OCI-M2 (cell line): ENCODE measurements at regions not wholly inside any gene's neighbourhood (a gene's known extent, or its start where the extent isn't known, plus 50 kb on each side); places are given as distances from the start of the nearest gene placed in this dataset.
"Not testable (repeated sequence)": the region's sequence is repeated elsewhere in the genome, so short reads cannot be mapped to it uniquely, and the experiment has no call there.

Experiments used
- DNase-seq: peaks from one replicate; lab custom pipeline; 2025; ENCODE audit not compliant: unreplicated experiment; lab: John Stamatoyannopoulos, UW

DNA sequence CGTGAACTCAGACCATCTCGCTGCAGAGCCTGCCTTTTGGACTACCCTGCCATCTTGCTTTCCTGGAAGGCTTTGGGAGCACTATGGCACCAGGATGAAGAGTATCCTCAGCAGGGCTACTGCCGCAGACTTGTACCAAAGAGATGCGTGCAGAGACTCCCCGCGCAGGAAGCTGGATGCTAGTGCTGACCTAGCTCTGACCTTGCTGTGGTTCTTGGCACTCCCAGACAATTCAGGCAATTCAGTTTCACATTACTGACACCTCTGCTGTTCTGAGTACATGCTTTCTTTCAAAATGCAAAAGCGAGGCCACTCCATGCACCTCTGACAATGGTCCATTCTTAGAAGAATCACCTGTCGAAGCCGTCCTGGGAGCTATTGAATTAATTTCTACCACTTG is 251.5 kb upstream of the MEX3C start:
- no peak for DNase-seq

DNA sequence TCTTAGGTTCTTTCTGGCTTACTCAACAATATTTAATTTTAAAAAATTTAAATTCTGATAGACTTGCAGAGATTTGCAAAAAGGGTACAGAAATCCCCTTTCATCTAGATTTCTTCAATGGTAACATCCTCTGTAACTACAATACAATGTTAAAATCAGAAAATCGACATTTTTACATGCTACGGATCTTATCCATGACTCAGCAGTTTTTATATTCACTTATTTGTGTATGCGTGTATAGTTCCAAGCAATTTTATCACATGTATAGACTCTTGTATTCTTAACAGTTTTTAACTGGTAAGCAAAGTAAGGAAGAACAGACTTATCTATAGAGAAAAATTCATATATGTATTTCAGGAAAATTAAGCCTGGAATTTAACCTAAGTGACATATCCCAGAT is 256.1 kb upstream of the MEX3C start:
- DNase-seq, result no peak

DNA sequence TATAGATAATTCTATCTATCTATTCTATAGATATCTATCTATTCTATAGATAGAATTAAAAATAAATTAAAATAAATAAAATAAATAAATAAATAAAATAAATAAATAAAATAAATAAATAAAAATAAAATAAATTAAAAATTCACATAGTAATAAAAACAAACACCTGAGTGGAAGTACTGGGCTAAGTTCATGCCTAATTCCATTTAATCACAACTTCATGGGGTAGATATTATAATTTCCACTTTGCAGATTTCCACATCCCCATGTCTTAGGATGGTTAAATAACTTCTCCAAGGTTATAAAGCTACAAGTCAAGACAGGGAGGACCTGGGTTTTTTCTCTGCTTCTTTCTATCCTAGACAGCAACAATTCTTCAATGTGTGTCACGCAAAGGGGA is 261.4 kb upstream of the MEX3C start:
- DNase-seq, result no peak

DNA sequence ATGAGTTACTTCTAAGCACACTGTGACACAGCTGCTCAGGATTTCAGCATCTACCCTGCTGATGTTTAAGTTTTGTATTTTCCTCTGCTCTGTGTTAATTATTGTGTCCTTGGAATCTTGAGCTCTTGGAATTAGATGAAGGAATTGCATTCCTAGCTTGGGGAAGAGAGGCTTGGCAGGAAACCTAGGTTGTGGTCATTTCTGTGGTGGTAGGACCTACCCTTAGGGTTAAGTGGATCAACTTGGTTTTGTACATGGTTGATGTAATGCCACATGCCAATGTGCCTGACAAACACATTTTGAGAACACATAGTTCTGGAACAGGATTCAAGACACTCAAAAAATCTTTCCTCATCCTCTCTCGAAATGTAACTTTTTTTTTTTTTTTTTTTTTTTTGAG is 264.5 kb upstream of the MEX3C start:
- DNase-seq, result no peak

DNA sequence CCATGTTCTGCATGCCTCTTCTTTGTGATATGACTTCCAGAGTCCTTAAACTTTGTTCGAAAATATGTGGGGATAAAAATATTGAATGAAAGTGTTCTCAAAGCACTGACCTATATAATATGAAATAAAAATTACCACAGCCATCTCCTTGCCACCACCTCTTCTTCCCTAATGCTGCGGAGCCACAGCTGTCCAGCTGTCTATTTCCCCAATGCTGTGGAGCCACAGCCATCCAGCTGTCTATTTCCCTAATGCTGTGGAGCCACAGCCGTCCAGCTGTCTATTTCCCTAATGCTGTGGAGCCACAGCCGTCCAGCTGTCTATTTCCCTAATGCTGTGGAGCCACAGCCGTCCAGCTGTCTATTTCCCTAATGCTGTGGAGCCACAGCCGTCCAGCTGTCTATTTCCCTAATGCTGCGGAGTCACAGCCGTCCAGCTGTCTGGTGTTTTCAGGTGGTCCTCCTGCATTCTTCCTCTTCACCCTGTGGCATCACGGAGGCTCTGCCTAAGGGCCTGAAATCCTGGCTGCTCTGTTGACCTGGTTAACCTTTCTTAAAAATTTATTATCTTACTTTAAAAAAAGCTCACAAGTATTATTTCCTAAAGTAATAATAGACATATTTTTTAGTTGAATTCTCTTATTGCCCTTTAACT is 266.1 kb upstream of the MEX3C start:
- DNase-seq, result no peak

DNA sequence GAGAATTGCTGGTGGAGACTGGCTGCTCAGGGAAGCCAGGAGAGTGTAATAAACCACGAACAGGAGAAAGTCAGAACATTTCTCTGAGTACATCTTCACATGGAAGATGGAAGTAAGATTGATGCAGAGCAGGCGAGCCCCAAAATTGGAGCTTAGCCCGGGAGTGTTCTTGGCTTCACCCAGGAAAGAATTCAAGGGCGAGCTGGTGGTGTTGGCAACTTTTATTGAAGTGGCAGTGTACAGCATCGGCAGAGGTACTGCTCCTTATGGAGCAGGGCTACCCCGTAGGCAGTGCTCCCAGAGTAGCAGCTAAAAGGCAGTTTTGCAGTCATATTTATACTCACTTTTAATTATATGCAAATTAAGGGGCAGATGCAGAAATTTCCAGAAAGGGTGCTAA is 281.4 kb upstream of the MEX3C start:
- no peak for DNase-seq

DNA sequence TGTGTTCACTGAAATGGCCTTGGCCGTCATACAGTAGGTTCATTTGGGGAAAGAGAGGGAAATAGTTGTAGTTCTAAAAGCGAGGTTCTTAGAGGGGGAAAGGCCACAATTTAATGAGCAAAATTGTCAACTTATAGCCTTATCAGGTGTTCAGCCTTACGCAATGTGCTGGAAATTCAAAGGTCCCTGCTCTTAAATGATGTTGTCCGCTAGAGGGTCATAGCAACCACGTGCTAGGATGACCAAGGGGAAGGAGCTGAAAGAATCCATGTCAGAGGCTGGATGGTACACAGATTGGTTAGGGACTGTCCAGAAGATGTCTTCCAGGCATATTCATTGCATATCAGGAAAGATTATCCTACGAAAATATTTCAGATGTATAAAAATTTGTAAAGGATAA is 282.3 kb upstream of the MEX3C start:
- no peak for DNase-seq

DNA sequence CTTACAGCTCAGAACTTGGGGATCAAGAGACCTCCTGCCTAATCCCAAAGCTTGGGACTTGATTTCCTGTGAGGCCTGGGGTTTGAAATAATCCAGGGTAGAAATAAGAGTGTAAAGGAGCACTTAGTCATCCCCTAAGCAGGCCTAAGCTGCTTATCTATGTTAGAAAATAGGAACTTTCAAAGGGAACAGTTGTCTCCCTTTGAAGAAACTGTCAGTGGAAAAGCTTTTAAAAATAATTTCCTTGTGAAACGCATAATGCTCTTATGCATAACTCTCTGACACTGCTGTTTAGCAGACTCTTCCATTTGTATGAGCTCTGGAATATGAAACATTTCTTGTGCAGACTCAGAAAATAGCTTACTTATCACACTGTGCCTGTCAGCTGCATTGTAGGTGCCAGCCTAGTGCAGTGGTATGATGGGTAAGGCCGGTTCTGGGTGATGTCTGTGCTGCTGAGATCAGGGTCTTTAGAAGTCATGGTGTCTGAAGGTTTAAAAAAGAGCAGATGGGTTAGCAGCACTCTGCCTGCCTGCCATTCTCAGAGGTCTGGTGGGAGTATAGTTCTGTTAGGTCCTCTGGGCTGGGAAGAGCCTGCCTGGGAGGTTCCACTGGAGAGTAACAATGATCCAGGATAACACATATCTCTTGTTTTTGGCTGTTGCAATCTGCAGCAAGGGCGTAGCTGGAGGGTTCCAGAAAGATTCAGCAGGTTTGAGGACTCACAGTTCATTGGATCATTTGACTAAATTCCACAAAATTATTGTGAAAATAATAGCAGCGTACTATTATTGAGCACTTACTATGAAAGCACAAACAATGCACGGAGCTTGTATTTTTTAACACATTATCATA is 283.2 kb upstream of the MEX3C start:
- DNase-seq, result no peak

DNA sequence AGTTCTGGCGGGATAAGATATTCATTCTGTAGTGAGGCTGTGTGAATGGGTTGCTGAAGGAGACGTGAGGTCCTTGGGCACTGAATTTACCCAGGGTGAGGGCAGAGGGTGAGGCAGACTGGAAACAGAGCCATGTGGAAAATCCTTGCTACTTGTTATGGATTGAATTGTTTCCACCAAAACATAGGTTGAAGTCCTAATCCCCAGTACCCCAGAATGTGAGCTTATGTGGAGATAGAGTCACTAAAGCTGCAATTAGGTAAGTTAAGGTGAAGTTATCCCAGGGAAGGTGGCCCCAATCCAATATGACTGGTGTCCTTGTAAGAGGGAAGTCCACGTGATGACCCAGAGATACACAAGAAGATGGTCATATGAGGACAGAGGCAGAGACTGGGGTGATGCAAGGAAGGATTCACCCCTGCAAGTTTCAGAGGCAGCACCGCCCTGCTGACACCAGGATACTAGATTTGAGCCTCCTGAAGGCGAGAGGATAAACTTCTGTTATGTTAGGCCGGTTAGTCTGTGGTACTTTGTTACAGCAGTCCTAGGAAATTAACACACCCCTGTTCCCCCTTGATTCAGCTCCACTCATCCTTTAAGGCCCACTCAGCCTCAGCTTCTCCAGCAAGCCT is 289.4 kb upstream of the MEX3C start:
- DNase-seq, result no peak

DNA sequence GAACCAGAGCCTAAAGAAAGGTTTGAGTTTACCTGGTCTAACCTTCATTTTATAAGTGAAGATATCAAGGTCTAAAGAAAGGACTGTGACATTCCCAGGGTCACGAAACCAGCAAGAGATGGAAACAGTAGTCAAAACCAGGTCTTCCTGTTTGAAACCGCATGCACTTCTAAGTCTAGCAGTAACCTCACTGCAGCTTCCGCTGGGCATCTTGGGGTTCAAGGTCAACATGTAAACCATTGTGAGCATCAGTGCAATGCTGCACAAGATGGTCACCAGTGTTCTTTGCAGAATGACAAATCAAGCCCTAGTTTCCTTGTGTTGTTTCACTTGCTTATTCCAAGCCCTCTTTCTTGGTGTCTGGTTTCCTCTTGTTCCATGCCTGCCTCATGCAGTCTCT is 292.9 kb upstream of the MEX3C start:
- DNase-seq, result no peak

DNA sequence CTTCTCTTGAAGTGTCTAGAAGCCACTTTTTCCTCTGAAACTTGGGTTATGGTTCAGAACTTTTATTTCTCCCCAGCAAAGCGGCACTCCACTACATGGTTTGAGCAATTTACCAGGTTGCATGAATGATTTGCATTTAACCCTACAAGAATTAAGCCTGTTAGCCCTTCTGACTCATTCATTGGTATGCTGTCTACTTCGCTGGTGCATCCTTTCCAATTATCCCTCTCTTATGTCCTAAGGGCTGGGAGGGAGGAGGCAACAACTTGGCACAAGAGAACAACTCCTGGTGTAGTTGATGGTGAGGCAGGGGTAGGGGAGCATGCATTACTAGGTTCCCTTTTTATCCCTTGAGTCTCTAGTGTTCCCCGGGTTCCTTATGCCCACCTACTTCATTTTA is 293.4 kb upstream of the MEX3C start:
- no peak for DNase-seq

DNA sequence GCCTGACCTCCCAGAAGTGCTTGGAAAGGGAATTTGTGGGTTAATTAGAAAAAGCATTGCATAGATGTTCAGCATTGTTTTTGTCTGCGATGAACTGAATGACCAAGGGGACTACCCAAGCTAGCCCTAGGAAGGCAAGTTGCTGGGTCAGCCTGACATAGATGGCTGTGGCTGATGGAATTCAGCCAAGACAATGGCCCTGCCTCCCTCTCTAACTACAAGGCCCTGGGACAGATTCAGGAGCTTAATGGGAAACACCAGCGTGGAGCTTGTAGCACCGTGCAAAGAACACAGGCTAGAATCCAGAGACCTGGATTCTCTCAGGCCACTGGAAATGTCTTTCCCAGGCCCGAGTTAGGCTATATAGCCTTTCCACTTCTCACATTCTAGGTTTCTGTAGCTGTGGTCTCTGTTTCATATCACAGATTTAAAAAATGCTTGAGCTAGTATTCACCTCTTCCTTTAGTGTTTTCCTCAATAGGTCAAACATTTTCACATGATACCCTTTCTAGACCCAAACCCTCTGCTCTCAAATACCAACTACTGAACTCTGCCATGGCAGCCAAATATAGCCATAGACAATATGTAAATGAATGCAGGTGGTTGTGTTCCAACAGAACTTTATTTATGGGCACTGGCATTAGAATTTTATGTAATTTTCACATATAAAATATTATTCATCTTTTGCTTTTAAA is 294.3 kb upstream of the MEX3C start:
- DNase-seq, result no peak

DNA sequence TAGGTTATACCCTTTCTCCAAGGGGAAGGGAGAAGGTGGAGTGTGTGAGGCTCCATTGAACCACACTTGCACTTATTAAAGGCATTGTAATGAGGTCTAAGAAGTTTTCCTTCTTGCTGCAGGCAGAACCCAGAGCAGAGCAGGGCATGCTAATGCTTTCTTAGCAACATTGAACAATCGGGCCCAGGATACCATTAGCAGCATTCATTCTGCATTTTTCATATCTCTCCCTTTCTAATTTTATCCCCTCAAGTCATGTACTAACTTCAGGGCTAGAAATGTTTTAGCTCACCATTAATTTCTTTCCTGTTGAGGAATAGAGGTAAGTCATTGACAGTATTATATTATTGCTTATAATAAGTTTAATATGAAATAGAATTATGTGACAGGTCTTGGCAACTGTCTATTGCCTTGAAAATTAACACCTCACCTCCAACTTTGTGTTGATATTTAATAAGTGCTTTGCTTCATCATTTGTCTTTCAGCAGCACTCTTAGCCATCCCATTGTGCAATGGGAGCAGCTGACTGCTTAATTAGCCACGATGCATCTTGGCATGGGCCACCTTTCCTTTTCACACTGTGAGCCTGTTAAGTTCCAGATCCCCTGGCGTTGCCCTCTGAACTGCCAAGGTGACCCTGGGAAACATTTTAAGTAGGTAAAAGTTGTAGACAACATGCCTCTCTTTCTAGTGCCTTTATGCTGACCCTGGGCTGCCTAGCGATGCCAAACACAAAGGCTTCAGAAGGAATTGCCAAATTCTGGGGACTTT is 300.8 kb upstream of the MEX3C start:
- DNase-seq, result no peak

DNA sequence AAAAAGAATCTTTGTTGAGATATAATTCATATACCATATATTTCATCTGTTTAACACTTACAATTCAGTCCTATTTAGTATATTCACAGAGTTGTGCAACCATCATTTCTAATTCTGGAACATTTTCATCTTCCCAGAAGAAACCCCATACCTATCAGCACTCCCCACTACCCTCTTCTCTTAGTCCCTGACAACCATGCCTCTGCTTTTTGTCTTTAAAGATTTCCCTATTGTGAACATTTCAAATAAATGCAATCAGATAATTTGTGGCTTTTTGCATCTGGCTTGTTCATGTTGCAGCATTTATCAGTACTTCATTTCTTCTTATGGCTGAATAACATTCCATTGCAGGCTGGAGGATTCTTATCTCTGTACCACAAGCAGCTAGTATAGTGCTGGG is 305.9 kb upstream of the MEX3C start:
- DNase-seq, result no peak

DNA sequence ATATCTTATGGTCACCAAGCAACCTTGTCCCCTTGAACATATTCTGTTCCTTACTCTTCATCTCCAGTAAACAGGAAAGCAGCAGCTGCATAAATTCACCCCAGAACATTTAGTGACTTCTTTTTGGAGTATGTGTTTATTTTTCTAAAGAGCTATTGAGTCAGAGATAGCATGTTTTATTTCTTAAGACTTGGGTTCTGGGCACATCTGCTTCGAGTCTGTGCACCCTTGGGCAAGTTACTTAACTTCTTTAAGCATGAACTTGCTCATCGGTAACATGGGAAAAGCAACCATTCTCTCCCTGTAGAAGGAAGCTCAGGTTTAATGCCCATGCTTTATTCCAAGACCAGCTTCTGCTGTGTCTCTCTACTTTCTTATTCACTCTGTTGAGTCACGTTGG is 309.3 kb upstream of the MEX3C start:
- DNase-seq, result no peak

DNA sequence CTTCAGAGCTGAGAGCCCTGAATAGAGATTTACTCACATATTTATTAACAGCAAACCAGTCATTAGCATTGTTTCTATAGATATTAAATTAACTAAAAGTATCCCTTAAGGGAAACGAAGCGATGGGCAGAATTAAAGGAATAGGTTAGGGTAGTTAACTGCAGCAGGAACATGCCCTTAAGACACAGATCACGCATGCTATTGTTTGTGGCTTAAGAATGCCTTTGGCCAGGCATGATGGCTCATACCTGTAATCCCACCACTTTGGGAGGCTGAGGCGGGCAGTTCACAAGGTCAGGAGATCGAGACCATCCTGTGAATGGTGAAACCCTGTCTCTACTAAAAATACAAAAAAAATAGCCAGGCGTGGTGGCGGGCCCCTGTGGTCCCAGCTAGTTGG is 310.9 kb upstream of the MEX3C start:
- not testable (repeated sequence) for DNase-seq

DNA sequence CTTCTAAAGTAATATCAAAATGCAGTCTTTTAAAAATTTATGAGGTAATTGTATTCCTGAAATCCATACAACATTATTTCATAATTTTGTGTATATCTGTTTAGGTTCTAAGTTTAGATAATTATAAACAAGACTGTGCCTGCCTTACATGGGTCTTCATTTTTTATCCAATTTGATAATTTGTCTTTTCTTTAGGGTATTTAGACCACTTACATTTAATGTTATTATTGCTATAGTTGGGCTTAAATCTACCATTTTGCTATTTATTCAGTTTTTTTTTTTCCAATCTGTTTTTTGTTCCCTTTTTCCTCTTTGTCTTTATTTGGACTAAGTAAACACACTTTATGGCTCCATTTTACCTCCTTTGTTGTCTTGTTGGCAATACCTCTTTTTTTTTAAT is 312.5 kb upstream of the MEX3C start:
- DNase-seq, result no peak

DNA sequence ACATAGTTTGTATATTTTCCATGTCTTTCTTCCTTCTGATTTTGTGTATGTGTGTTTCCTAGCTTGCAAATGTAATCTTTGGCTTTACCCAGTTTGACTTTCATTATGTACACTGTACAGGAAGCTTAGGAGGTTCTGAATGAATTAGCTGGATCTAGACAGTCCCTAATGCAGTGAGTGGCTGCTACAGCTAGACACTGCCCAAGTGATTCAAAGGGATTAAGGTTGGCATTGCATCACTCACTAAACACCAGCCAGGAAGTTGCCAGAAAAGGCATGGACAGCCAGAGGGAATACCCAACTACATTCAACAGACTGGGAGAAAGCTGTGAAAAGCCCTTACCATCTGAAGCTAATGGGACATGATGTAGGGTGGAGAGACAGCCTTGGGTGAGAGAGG is 316.0 kb upstream of the MEX3C start:
- no peak for DNase-seq

DNA sequence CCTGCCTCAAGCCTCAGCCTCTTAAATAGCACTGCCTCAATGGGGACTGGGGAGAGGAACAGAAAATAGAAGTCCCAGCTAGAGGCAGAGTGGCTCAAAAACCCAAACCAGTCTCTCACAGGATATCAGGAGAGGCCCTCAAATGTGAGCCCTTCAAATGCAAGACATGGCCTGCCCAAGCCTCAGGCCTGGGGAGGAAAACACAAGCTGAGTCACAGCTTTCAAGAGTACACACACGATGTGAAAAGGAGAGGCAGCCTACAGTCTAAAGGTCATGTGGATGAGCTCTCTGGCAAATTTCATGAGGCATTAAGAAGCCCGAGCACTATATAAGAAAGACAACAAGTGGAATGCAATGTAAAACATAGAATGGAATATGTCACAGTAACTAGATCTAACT is 316.6 kb upstream of the MEX3C start:
- DNase-seq, result no peak

DNA sequence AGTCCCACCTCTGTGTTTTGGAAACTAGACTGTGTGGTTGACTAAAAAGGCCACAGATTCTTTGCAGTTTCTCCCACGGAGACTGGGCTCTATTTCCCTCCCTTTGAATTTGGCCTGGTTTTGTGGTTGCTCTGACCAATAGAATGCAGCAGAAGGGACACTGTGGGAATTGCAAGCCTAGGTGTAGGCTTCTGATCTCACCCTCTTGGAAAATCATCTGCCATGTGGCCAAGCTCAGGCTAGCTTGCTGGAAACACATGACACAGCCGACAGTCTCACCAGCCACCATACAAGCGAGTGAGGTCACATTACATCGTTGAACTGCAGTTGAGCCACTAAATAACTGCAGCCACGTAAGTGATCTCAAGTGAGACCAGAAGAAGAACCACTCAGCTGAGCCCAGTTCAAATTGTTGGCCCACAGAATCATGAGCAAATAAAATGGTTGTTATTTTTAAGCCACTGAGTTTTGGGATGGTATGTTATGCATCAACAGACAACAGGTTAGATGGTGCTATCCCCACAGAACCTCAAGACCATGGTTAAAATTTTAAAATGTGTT is 319.1 kb upstream of the MEX3C start:
- DNase-seq, result no peak

DNA sequence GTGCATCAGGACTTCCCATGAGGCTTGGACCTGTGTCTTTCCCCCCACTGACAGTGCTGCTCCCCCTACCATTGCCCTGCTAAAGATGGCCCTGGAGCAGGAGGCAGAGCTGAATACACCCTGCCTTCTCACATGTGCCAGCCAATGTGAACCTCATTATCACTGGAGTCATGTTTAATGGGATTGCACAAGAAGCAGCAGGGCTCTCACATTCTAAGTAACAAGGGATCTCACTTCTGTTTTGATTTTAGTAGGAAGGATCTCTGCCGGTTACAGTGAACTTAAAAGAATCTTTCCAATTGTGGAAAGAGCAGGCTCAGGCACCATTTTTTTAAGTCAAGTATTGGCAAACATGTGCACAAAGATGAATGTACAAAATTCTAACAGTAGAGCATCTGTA is 322.1 kb upstream of the MEX3C start:
- DNase-seq, result no peak
